ENCODE measurements at regions not wholly inside any gene's neighbourhood (a gene's known extent, or its start where the extent isn't known, plus 50 kb on each side); places are given as distances from the start of the nearest gene placed in this dataset.

GRCh38 chr7:142567201-142568075, 181.8 kb upstream of the PRSS1 start:
- Histone ChIP-seq H3K4me2 (no peak overlapping the region), H4K20me1 (replicated peaks; ENCODE audit: insufficient read depth) (no peaks in the 10 kb centered on the region), H3K36me3 (ENCODE audit: insufficient read depth) (no peaks in the 10 kb centered on the region), H3K79me2 (replicated peaks; ENCODE audit: insufficient read depth) (no peaks in the 10 kb centered on the region), H2AFZ (no peak overlapping the region), H3K4me3 (no peak overlapping the region), H3K4me1 (ENCODE audit: insufficient read depth) (no peaks in the 10 kb centered on the region), H3F3A (replicated peaks; ENCODE audit: low read depth) (no peaks in the 10 kb centered on the region), H3K27ac (ENCODE audit: low read depth) (no peak overlapping the region), H3K9me2 (ENCODE audit: insufficient read depth) (peaks cover 3% of the 10 kb centered on the region; the same call in 1 of the 2 replicates), H3K27me3 (ENCODE audit: insufficient read depth) (no peaks in the 10 kb centered on the region)
- ATAC-seq (peak; percentile 83), DNase-seq (ENCODE audit: low spot score) (peak; percentile 32)
- TF ChIP-seq CTCF (conservative IDR thresholded peaks at IDR 0.05; ENCODE audit: low read depth in 2 of 2) (peak; percentile 22 to 26; a peak in 1 of 4 replicates), ZNF462 (CRISPR knock-in tag; IDR thresholded peaks at IDR 0.05) (no peak)
- Mint-ChIP-seq H3K36me3 (ENCODE audit: low read depth) (no peaks in the 10 kb centered on the region), H3K4me1 (peaks cover 2% of the 10 kb centered on the region; the same call in 1 of the 3 replicates), H3K9me3 (no peaks in the 10 kb centered on the region; the same call in 2 of the 3 replicates), H3K4me3 (no peak overlapping the region), H3K27me3 (ENCODE audit: insufficient read depth, low read depth, poor library complexity) (peaks cover 3% of the 10 kb centered on the region), H3K27ac (no peak overlapping the region)

Data from GM23338 (cell line).